ENCODE measurements at regions not wholly inside any gene's neighbourhood (a gene's known extent, or its start where the extent isn't known, plus 50 kb on each side); places are given as distances from the start of the nearest gene placed in this dataset.

- TF ChIP-seq CTCF (IDR thresholded peaks at IDR 0.05) (no peak), POLR2AphosphoS5 (IDR thresholded peaks at IDR 0.05; ENCODE audit: low read depth, low read length) (no peak)
These were observed 637.7 kb downstream of the BCKDHB start for GRCh38 chr6:80744213-80744612.
